HepG2 (cell line): ENCODE measurements at regions not wholly inside any gene's neighbourhood (a gene's known extent, or its start where the extent isn't known, plus 50 kb on each side); places are given as distances from the start of the nearest gene placed in this dataset.

ENCODE experiments used
- ATAC-seq: fragments of 200-7000 bp; cut with Tn5 transposase; 3 replicates; pipeline ENCODE4 v1.9.1; 2020; ENCODE audit warnings: mild to moderate bottlenecking, moderate library complexity
- BruUV-seq: library from RNA; stranded (reverse); fragments of 400-500 nt; replicated peaks from 2 replicates; lab custom pipeline; 2021; lab: Mats Ljungman, UMichigan
- CTCF ChIA-PET: fragments of 300-600 bp; formaldehyde crosslinking; extraction: SDS; loops from one replicate; lab custom pipeline; 2021; ENCODE audit warnings: low total read pairs, inconsistent platforms, low intra/inter-chr PET ratio; lab: Yijun Ruan, JAX
- POLR2A ChIA-PET: fragments of 350-600 bp; sonication (Branson Sonifier 250); formaldehyde crosslinking; loops from one replicate; lab custom pipeline; 2020; ENCODE audit warnings: antibody characterized with exemption, inconsistent platforms; lab: Yijun Ruan, JAX
- DNase-seq: peaks from one replicate; pipeline ENCODE4 v3.0.0-alpha.2; 2015; ENCODE audit warnings: low spot score
- FAIRE-seq: peaks from 3 replicates; lab custom pipeline; 2011; peaks lifted over from hg19 to GRCh38; lab: Jason Lieb, UNC
- H2AFZ ChIP-seq: one replicate; pipeline ENCODE4 v1.6.1; 2011; ENCODE audit warnings: low read length, inconsistent platforms
- H3K27ac ChIP-seq: fragments of 300-600 bp; 3 replicates; pipeline ENCODE4 v1.8.0; 2011; ENCODE audit warnings: mixed run types, mild to moderate bottlenecking, mixed read lengths, low read length, inconsistent platforms; ENCODE audit not compliant: insufficient read depth; ENCODE audit errors: extremely low read length
- H3K27me3 ChIP-seq, 2 experiments: fragments of 200-600 bp in 1 of 2; 2 replicates in 1 of 2; 3 replicates in 1 of 2; pipeline versions ENCODE4 v1.6.0 to v1.8.0; 2011; ENCODE audit warnings: low read length in 2 of 2, mild to moderate bottlenecking in 2 of 2, moderate library complexity in 2 of 2, inconsistent platforms in 1 of 2; ENCODE audit not compliant: insufficient read depth in 2 of 2, control insufficient read depth in 1 of 2
- H3K36me3 ChIP-seq, 2 experiments: fragments of 200-600 bp in 1 of 2; replicated peaks in 1 of 2; 2 replicates in 1 of 2; 3 replicates in 1 of 2; pipeline versions ENCODE4 v1.5.1 to v1.8.0; 2011; ENCODE audit warnings: low read length in 2 of 2, inconsistent platforms in 1 of 2; ENCODE audit not compliant: insufficient read depth in 2 of 2, control insufficient read depth in 1 of 2
- H3K4me1 ChIP-seq: 2 replicates; pipeline ENCODE4 v1.5.1; 2012; ENCODE audit warnings: low read length, inconsistent platforms; ENCODE audit not compliant: insufficient read depth
- H3K4me2 ChIP-seq: 2 replicates; pipeline ENCODE4 v1.6.0; 2011; ENCODE audit warnings: low read depth, low read length, inconsistent platforms
- H3K4me3 ChIP-seq, 3 experiments: fragments of 200-600 bp in 1 of 3; sonication (generic), shearing (Covaris generic) in 1 of 3; replicated peaks in 1 of 3; 2 replicates each; pipeline ENCODE4 v1.5.1; 2011 to 2016; ENCODE audit warnings: low read length in 3 of 3, inconsistent platforms in 2 of 3, low read depth in 2 of 3, mild to moderate bottlenecking in 2 of 3, control low read depth in 1 of 3, mixed read lengths in 1 of 3; ENCODE audit not compliant: insufficient read depth in 1 of 3
- H3K79me2 ChIP-seq: one replicate; pipeline ENCODE4 v1.6.1; 2011; ENCODE audit warnings: low read length, inconsistent platforms; ENCODE audit not compliant: insufficient read depth
- H3K9ac ChIP-seq: 2 replicates; pipeline ENCODE4 v1.6.0; 2011; ENCODE audit warnings: mild to moderate bottlenecking, low read depth, low read length, inconsistent platforms; ENCODE audit not compliant: insufficient read depth
- H3K9me3 ChIP-seq: 2 replicates; pipeline ENCODE4 v1.5.1; 2012; ENCODE audit warnings: mild to moderate bottlenecking, low read length
- H4K20me1 ChIP-seq: 2 replicates; pipeline ENCODE4 v1.6.0; 2011; ENCODE audit warnings: inconsistent platforms, mild to moderate bottlenecking, low read length, moderate library complexity; ENCODE audit not compliant: insufficient read depth
- CCDC6 ChIP-seq: sonication (generic); formaldehyde crosslinking; IDR thresholded peaks from 2 replicates; pipeline ENCODE4 v1.8.1; 2022; ENCODE audit warnings: mild to moderate bottlenecking, missing genetic modification reagents, moderate library complexity
- EED ChIP-seq: sonication (generic); formaldehyde crosslinking; IDR thresholded peaks from 2 replicates; pipeline ENCODE4 v1.5.0; 2020; ENCODE audit warnings: mild to moderate bottlenecking, missing genetic modification reagents
- FOXA1 ChIP-seq, 2 experiments: fragments of 450-650 bp in 1 of 2; sonication (generic) in 1 of 2; formaldehyde crosslinking in 1 of 2; IDR thresholded peaks; 2 replicates each; pipeline versions ENCODE4 v1.4.0 to v1.6.1; 2016 to 2020; ENCODE audit warnings: missing genetic modification reagents in 1 of 2
- GLMP ChIP-seq: sonication (generic); formaldehyde crosslinking; IDR thresholded peaks from 2 replicates; pipeline ENCODE4 v1.9.0; 2021; ENCODE audit warnings: missing genetic modification reagents, mild to moderate bottlenecking, borderline replicate concordance
- MAX ChIP-seq: IDR thresholded peaks from 2 replicates; pipeline ENCODE4 v1.6.1; 2012; ENCODE audit warnings: inconsistent platforms
- MTF1 ChIP-seq: sonication (generic); formaldehyde crosslinking; IDR thresholded peaks from 2 replicates; pipeline ENCODE4 v1.5.0; 2020; ENCODE audit warnings: missing genetic modification reagents
- MTF2 ChIP-seq: sonication (generic); formaldehyde crosslinking; IDR thresholded peaks from 2 replicates; pipeline ENCODE4 v1.5.0; 2020; ENCODE audit warnings: missing genetic modification reagents, borderline replicate concordance
- NCOR1 ChIP-seq: fragments of 200-600 bp; sonication (generic); IDR thresholded peaks from 2 replicates; pipeline ENCODE4 v1.7.0; 2017; ENCODE audit warnings: antibody characterized with exemption, low read length, borderline replicate concordance
- RAD51 ChIP-seq: fragments of 450-650 bp; IDR thresholded peaks from 2 replicates; pipeline ENCODE4 v1.6.1; 2016; ENCODE audit warnings: borderline replicate concordance
- RNF219 ChIP-seq: sonication (generic); formaldehyde crosslinking; IDR thresholded peaks from 2 replicates; pipeline ENCODE4 v1.5.0; 2020; ENCODE audit warnings: mild to moderate bottlenecking, missing genetic modification reagents
- SIX1 ChIP-seq: sonication (generic); formaldehyde crosslinking; IDR thresholded peaks from 2 replicates; pipeline ENCODE4 v1.4.0; 2020; ENCODE audit warnings: missing genetic modification reagents, borderline replicate concordance
- SNAPC4 ChIP-seq: sonication (generic); formaldehyde crosslinking; IDR thresholded peaks from 2 replicates; pipeline ENCODE4 v1.4.0; 2020; ENCODE audit warnings: mild to moderate bottlenecking, missing genetic modification reagents
- SOX5 ChIP-seq: IDR thresholded peaks from 2 replicates; pipeline ENCODE4 v1.6.1; 2016; ENCODE audit warnings: borderline replicate concordance
- YY1 ChIP-seq: IDR thresholded peaks from 2 replicates; pipeline ENCODE4 v1.6.1; 2011; ENCODE audit warnings: low read length, low read depth, moderate library complexity, mild to moderate bottlenecking; ENCODE audit not compliant: insufficient read depth, insufficient replicate concordance
- ZNF441 ChIP-seq: sonication (generic); formaldehyde crosslinking; IDR thresholded peaks from 2 replicates; pipeline ENCODE4 v1.7.0; 2021; ENCODE audit warnings: missing genetic modification reagents, borderline replicate concordance
- ZNF547 ChIP-seq: sonication (generic); formaldehyde crosslinking; IDR thresholded peaks from 2 replicates; pipeline ENCODE4 v1.5.1; 2020; ENCODE audit warnings: mild to moderate bottlenecking, missing genetic modification reagents
- ZNF629 ChIP-seq: sonication (generic); formaldehyde crosslinking; conservative IDR thresholded peaks from 2 replicates; pipeline ENCODE4 v1.5.0; 2020; ENCODE audit warnings: missing genetic modification reagents
- ZSCAN22 ChIP-seq: sonication (generic); formaldehyde crosslinking; IDR thresholded peaks from 2 replicates; pipeline ENCODE4 v1.4.0; 2020; ENCODE audit warnings: mild to moderate bottlenecking, missing genetic modification reagents
- WGBS: methylation state at CpG from one replicate; pipeline ENCODE4 v1.1.6; 2017; ENCODE audit warnings: low lambda C conversion rate; 5-methylcytosine and 5-hydroxymethylcytosine counted together
- in situ Hi-C: cut with HindIII; loops from 2 replicates; pipeline ENCODE4 v1.10.0; 2017; ENCODE audit warnings: low pct_unique_long_range_greater_than_20kb; ENCODE audit not compliant: extremely low pct_ligation_motif_present
- intact Hi-C: fragments of 100-400 bp; cut with micrococcal nuclease; formaldehyde crosslinking; loops from one replicate; pipeline ENCODE4 v1.10.0; 2022; ENCODE audit not compliant: unreplicated experiment

- DNase-seq: no peak
- BruUV-seq: no TSS peak
- intact Hi-C loops (no loop called here), in situ Hi-C loops (no loop called here)
- Histone ChIP-seq H2AFZ (no peak overlapping the region), H3K27me3 (no peaks in the 10 kb centered on the region), H4K20me1 (no peaks in the 10 kb centered on the region), H3K79me2 (no peaks in the 10 kb centered on the region), H3K4me3 (no peak overlapping the region), H3K36me3 (no peaks in the 10 kb centered on the region), H3K4me2 (no peak overlapping the region), H3K4me1 (no peaks in the 10 kb centered on the region), H3K9me3 (no peaks in the 10 kb centered on the region), H3K9ac (no peak overlapping the region), H3K27ac (no peak overlapping the region)
- no peak for FAIRE-seq
- WGBS: 8% methylated on average over 2 of the region's 2 CpGs
- ATAC-seq: no peak
- TF ChIP-seq ZNF547 (CRISPR knock-in tag) (no peak), MTF2 (no peak), YY1 (no peak), NCOR1 (no peak), ZSCAN22 (CRISPR knock-in tag) (no peak), RAD51 (no peak), ZNF629 (CRISPR knock-in tag) (no peak), EED (CRISPR knock-in tag) (no peak), SIX1 (CRISPR knock-in tag) (no peak), SNAPC4 (CRISPR knock-in tag) (no peak), GLMP (CRISPR knock-in tag) (no peak), SOX5 (no peak), FOXA1 (IDR thresholded peaks at IDR 0.05) (no peak), FOXA1 (CRISPR knock-in tag; IDR thresholded peaks at IDR 0.05) (no peak), MTF1 (CRISPR knock-in tag) (no peak), MAX (no peak), ZNF441 (no peak), RNF219 (CRISPR knock-in tag) (no peak), CCDC6 (CRISPR knock-in tag) (no peak)
- ChIA-PET CTCF (no interaction called here), POLR2A (no interaction called here)
These were observed 87.5 kb upstream of the MYCN start for GRCh38 chr2:15852811-15853210.
